Choroid plexus epithelial cell (primary cell): ENCODE measurements at regions not wholly inside any gene's neighbourhood (a gene's known extent, or its start where the extent isn't known, plus 50 kb on each side); places are given as distances from the start of the nearest gene placed in this dataset.

Experiments
- DNase-seq: peaks from one replicate; pipeline ENCODE4 v3.0.0-alpha.2; 2010; ENCODE audit warnings: low read depth
- H3K4me3 ChIP-seq: 2 replicates; pipeline ENCODE4 v1.5.1; 2011; ENCODE audit warnings: low read depth, mild to moderate bottlenecking, control low read depth, low read length, moderate library complexity
- CTCF ChIP-seq: conservative IDR thresholded peaks from 2 replicates; pipeline ENCODE4 v1.5.1; 2011; ENCODE audit warnings: low read depth, mild to moderate bottlenecking, control low read depth, inconsistent platforms, low read length, moderate library complexity

DNA sequence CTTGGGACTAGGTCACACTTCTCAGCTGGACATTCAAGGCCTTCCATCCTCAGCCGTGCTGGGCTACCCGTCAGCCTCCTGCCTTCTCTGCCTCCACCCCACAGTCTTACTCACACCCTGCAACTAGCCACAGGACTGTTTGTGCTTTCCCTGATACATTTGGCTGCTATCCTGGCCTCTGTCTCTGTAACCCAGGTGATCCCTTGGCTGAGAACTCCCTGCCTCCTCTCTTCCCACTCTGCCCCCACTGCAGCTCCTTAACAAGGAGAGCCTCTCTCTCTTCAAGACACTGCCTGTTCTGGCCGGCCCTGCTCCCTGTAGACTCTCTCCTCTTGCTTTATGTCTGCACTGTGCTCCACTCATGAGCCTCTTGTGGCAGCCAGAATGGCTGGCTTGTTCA, 120.6 kb downstream of the MSX2 start:
- no peak for TF ChIP-seq CTCF
- no peak overlapping the region for H3K4me3 ChIP-seq
- no peak for DNase-seq

DNA sequence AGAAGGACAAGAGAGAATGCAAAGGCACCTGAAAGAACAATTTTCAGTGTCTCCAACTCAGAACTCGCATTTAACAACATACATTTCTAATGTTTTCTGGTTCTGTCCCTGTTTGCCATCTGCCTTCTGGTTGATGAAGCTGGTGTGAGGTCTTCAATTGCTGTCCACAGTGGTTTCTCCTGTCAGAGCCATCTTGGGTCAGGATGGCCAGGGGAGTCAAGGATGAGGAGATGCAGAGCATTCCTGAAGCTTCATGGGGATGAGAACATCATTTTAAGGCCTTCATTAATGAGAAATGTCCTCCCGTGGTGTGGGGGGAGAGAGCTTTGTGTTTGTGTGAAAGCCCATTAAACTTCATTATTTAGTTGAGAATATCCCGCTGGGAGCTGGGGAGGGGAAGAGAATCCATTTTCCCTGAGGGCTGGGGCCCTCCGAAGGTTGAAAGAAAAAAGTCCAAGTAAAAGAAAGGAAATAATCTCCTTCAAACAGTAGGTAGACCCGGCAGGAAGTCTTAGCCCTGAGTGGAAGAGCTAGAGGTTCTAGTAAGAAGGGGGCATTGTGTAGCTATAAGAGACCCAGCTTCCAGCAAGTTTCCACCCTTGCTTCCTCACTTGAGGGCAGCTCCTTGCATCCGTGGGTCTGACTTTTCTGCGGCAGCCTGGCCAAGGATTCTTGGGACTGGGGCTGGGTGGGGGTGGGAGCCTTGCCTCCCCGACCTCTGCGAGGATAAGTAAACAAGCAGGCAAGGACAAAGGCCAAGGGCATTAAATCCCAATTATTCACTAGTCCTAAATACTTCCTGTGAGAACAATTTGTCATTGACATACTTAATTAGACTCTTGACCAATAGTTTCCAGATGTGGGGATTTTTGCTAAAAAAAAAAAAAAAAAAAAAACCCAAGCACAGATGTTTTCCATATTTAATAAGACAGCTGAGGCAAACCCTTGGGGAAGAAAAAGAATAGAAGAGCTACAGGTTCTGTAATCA, 119.2 kb downstream of the MSX2 start:
- TF ChIP-seq CTCF, result no peak
- no peak overlapping the region for H3K4me3 ChIP-seq
- DNase-seq, result no peak

- DNase-seq, result no peak
- H3K4me3 ChIP-seq, result no peak overlapping the region
- TF ChIP-seq CTCF, result no peak
Measured at GRCh38 chr5:174840435-174840834, 116.1 kb downstream of the MSX2 start.

DNA sequence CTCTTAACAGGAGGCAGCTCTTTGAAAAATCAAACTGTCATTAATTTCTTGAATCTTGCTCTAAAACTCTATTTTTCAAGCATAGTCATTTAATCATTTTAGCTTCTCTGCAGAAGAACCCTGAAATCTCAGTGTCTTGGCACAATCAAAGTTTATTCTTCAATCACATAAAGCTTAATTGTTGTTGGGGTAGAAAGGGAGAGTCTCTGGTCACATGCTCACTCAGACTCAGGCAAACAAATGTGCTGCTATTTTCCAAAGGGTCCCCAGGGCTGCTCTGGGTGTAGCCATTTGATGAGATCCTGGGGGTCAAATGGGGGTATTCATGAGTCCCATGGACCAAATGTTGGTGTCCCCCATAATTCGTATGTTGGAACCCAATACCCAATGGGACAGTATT, 114.8 kb downstream of the MSX2 start:
- no peak for TF ChIP-seq CTCF
- no peak overlapping the region for H3K4me3 ChIP-seq
- DNase-seq, result no peak

GRCh38 chr5:174837919-174838902, 113.8 kb downstream of the MSX2 start:
- peak; percentile 24 for TF ChIP-seq CTCF
- DNase-seq, result peak; percentile 21
- H3K4me3 ChIP-seq, result no peak overlapping the region

- no peak overlapping the region for H3K4me3 ChIP-seq
- no peak for TF ChIP-seq CTCF
- no peak for DNase-seq
Measured at GRCh38 chr5:174834081-174834480, 109.7 kb downstream of the MSX2 start.
